HUES6 (cell line): ENCODE measurements at regions not wholly inside any gene's neighbourhood (a gene's known extent, or its start where the extent isn't known, plus 50 kb on each side); places are given as distances from the start of the nearest gene placed in this dataset.
"Not testable (repeated sequence)": the region's sequence is repeated elsewhere in the genome, so short reads cannot be mapped to it uniquely, and the experiment has no call there.

Experiments
- H3K27ac ChIP-seq: 2 replicates; pipeline ENCODE4 v1.7.0; 2013; ENCODE audit warnings: low read depth, mild to moderate bottlenecking, low read length, inconsistent platforms
- H3K27me3 ChIP-seq: 2 replicates; pipeline ENCODE4 v1.6.1; 2013; ENCODE audit warnings: low read length; ENCODE audit not compliant: control insufficient read depth, insufficient read depth
- H3K36me3 ChIP-seq: 2 replicates; pipeline ENCODE4 v1.6.1; 2013; ENCODE audit warnings: low read length; ENCODE audit not compliant: control insufficient read depth, insufficient read depth
- H3K4me1 ChIP-seq: 2 replicates; pipeline ENCODE4 v1.6.1; 2013; ENCODE audit warnings: low read length; ENCODE audit not compliant: control insufficient read depth, insufficient read depth
- H3K4me3 ChIP-seq: 2 replicates; pipeline ENCODE4 v1.5.1; 2013; ENCODE audit warnings: low read depth, low read length
- H3K9ac ChIP-seq: one replicate; pipeline ENCODE4 v1.6.1; 2013; ENCODE audit warnings: mild to moderate bottlenecking, low read length
- H3K9me3 ChIP-seq: 2 replicates; pipeline ENCODE4 v1.6.1; 2013; ENCODE audit warnings: low read depth, low read length; ENCODE audit not compliant: control insufficient read depth, insufficient read depth

DNA sequence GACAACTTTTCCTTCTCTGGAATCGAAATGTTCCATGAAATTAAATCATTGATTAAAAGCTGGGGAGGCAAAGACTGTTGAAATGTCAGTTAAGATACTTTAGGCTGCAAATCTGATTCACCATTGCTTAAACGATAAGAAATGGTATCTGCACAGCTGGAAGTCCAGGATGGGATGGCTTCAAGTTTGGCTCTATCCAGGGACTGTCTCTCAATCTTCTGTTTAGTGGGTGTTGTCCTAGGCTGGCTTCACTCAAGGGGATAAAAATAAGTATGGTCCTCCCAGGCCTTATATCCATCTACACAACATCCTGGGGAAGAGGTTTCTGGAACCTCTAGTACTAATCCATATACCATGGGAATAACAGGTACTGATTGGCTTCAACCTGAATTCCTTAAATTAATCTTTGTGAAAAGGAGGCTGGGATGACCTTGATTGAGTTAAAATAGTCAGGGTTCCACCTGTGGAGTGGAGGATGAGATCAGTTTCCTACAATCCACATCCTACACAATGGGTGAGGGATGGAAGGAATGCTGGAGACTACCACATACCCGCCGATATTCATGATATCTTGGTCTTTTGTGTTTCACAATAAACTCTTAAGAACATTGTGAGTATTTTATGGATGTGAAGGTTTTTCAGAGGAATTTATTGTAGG lies 156.0 kb upstream of the L3MBTL4 start:
- peaks cover 32% of the 10 kb centered on the region for H3K4me1 ChIP-seq
- H3K27me3 ChIP-seq: no peaks in the 10 kb centered on the region
- H3K27ac ChIP-seq: 0 out of 2 replicates have a peak overlapping the region, but pooled peaks have one; percentile 16
- no peaks in the 10 kb centered on the region for H3K9me3 ChIP-seq
- H3K36me3 ChIP-seq: no peaks in the 10 kb centered on the region
- no peak overlapping the region for H3K4me3 ChIP-seq
- H3K9ac ChIP-seq: no peak overlapping the region

DNA sequence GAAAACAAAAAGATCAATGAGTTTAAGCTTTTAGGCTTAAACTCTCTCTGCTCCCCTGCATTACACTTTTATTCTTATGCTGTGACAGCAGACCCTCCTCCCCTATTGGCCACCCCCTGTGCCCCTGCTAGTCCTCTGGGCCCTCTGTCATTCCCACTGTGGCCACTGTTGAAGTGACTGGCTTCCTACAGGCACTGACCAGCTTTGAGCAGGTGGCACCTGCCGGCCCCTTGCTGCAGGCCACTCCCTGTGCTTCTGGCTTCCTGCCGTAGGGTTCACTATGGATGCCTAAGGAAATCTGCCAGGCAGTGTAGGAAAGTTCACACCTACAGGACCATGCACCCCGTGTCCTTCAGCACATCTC lies 156.5 kb upstream of the L3MBTL4 start:
- Histone ChIP-seq H3K9me3 (no peaks in the 10 kb centered on the region), H3K4me1 (peaks cover 28% of the 10 kb centered on the region), H3K27me3 (no peaks in the 10 kb centered on the region), H3K27ac (no peak overlapping the region), H3K9ac (no peak overlapping the region), H3K4me3 (no peak overlapping the region), H3K36me3 (no peaks in the 10 kb centered on the region)

DNA sequence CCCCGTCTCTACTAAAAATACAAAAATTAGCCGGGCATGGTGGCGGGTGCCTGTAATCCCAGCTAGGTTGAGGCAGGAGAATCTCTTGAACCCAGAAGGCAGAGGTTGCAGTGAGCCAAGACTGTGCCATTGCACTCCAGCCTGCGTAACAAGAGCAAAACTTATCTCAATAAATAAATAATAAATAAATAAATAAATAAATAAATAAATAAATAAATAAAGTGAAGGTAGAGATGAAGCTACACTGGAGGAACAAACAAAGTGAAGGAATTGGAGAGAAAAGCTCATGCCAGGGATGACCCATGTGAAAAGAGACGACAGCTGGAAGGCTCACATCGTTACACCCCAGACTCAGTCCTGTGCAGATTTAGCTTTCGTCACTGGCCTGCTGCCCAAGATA lies 157.3 kb upstream of the ARHGAP28 start:
- H3K9ac ChIP-seq, H3K27me3 ChIP-seq, H3K4me3 ChIP-seq, H3K36me3 ChIP-seq, H3K27ac ChIP-seq, H3K9me3 ChIP-seq: not testable (repeated sequence)
- peaks cover 20% of the 10 kb centered on the region for H3K4me1 ChIP-seq

DNA sequence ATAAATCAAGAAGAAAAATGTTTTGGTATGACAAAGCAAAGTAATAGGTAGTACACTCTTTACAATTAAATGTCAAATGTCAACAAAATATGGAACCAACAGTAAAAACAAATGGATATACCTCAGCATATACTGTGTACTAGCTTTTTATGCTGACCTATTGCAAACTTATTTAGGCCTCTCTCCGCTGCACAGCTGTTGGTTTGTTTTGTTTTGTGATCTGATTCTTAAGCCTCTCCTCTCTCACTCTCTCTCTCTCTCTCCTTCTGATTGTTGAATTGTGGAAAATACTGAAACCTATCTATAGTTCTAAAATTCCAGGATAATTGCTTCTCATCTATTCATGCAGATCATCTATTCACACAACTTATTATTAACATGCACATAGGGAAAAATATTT lies 154.9 kb upstream of the ARHGAP28 start:
- Histone ChIP-seq H3K27ac (no peak overlapping the region), H3K27me3 (no peaks in the 10 kb centered on the region), H3K36me3 (no peaks in the 10 kb centered on the region), H3K9ac (no peak overlapping the region), H3K9me3 (no peaks in the 10 kb centered on the region), H3K4me3 (no peak overlapping the region), H3K4me1 (peaks cover 17% of the 10 kb centered on the region)

DNA sequence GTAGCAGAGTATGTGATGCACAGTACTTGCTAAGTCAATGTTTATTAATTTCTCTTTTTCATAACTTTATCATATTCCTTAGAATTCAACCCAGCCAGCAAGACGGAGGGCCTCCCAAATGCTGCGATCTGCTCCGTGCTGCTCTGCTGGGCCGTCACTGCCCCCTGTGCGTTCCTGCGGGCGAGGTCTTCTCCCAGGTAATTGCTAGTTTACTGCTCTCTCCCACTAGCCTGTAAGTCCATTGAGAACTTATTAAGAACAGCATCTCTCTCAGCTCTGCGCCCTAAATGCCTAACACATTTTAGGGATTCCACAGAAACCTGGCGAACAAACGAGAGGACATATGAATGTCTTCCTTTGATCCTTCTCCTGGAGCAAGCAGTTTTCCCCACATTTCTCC lies 153.6 kb upstream of the ARHGAP28 start:
- no peaks in the 10 kb centered on the region for H3K36me3 ChIP-seq
- no peaks in the 10 kb centered on the region for H3K9me3 ChIP-seq
- H3K27me3 ChIP-seq: no peaks in the 10 kb centered on the region
- no peak overlapping the region for H3K4me3 ChIP-seq
- H3K4me1 ChIP-seq: peaks cover 10% of the 10 kb centered on the region; the same call in 1 of the 2 replicates
- no peak overlapping the region for H3K9ac ChIP-seq
- no peak overlapping the region for H3K27ac ChIP-seq

DNA sequence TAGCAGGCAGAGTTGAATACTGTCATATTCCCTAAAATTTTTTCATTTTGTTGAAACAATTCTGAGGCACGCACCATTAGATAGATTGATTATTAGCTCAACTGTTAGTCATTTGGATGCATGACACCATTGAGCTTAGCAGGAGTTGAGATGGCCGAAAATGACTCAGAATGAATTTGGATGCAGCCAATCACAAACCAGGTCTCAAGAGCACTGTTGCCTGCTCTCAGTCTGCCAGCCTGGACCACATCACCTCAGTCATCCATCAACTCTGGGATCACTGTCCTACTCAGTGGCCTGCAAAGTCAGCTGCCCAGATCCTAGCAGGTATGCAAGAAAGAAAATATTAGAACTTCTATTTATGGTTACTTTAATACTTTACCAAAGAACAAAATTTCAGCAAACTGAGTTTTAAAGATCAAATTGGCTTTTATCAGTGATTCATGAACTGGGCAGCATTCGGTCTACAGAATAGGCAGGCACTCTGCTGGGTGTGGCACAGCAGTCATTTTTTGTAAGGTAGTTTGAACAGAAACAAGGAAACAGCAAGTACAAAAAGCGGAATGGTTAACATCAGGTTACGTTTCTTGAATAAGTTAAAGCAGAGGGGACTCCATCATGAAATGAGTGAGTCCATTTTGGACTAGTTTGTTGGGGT lies 152.7 kb upstream of the ARHGAP28 start:
- Histone ChIP-seq H3K36me3 (no peaks in the 10 kb centered on the region), H3K4me3 (no peak overlapping the region), H3K27ac (no peak overlapping the region), H3K9me3 (no peaks in the 10 kb centered on the region), H3K4me1 (peaks cover 2% of the 10 kb centered on the region; the same call in 1 of the 2 replicates), H3K9ac (no peak overlapping the region), H3K27me3 (no peaks in the 10 kb centered on the region)

DNA sequence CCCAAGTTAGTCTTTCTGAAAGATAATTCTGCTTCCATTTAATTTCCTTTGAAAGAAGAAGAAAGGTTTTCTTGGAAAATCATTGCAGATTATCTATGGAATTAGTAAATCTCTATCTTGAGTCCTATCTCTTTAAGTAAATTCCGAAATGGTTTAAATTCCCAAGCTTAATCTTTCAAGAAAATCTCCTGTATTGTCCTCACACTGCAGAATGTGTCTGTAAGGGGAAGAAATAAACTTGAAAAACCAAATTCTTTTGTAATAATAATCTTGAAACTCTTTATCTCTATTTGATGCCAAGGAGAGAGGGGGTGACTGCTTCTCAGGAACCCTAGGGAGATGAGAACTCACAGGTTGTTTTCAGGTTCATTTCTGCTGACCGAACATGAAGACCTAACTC lies 150.8 kb upstream of the ARHGAP28 start:
- peaks cover 2% of the 10 kb centered on the region; the same call in 1 of the 2 replicates for H3K4me1 ChIP-seq
- no peak overlapping the region for H3K4me3 ChIP-seq
- peaks cover 8% of the 10 kb centered on the region; the same call in 1 of the 2 replicates for H3K9me3 ChIP-seq
- H3K27ac ChIP-seq: no peak overlapping the region
- H3K36me3 ChIP-seq: no peaks in the 10 kb centered on the region
- no peaks in the 10 kb centered on the region for H3K27me3 ChIP-seq
- no peak overlapping the region for H3K9ac ChIP-seq

DNA sequence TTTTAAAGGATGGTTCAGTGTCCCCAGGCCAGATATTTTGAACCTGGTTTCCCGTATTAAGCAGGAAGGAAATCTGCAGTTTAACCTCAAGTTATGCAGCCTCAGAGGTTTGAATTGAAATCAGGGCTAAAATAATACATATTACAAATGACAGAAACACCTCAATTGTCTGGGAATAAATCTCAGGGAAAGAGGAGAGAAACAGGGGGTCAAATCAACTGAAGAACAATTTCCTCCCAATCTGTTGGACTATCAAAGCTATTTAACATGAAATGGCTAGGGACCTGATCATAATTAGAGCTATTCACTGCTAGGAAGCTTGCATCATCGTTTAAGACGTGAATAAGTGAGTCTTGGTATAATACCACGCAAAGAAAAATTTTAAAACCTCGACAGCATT lies 150.0 kb upstream of the ARHGAP28 start:
- no peaks in the 10 kb centered on the region for H3K36me3 ChIP-seq
- H3K27ac ChIP-seq: no peak overlapping the region
- H3K27me3 ChIP-seq: no peaks in the 10 kb centered on the region
- no peak overlapping the region for H3K4me3 ChIP-seq
- H3K9ac ChIP-seq: no peak overlapping the region
- no peaks in the 10 kb centered on the region for H3K4me1 ChIP-seq
- H3K9me3 ChIP-seq: peaks cover 11% of the 10 kb centered on the region

DNA sequence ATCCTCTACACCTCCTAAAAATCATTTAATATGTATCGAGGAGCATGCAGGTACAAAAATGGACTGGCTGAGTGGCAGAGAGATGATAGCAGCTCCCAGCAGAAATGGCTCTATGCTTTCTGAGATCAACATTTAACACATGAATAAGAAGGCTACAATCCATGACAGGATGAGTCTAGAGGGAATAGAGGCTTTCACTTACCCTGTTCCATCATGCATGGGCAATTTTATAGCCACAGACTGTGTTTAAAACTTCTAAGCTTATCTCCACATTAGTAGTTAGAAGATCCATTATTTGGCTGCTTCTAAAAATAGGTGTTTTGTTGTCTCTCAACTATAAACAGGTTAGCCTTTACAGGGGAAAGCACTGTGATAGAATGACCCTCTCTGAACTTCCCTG lies 149.1 kb upstream of the ARHGAP28 start:
- H3K4me1 ChIP-seq: no peaks in the 10 kb centered on the region
- H3K9ac ChIP-seq: no peak overlapping the region
- no peaks in the 10 kb centered on the region for H3K36me3 ChIP-seq
- H3K9me3 ChIP-seq: peaks cover 11% of the 10 kb centered on the region
- H3K4me3 ChIP-seq: no peak overlapping the region
- H3K27ac ChIP-seq: no peak overlapping the region
- H3K27me3 ChIP-seq: no peaks in the 10 kb centered on the region

DNA sequence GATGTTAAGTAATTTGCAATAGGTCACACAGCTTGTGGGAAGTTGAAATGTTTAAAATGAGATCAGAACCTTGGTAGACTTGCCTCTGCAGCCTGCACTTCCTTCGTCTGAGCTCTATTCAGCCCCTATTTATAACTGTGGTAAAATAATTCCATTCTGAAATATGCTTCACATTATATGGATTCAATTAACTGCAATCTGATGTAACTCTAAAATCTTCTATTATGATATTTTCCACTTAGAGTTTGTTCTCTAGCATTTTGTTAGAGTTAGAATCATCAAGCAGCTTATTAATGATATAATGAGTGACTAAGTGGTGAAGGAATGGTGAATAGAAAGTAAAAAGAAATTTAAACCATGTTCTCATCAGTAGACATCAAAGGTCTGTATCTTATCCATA lies 139.6 kb upstream of the ARHGAP28 start:
- Histone ChIP-seq H3K27me3 (no peaks in the 10 kb centered on the region), H3K27ac (no peak overlapping the region), H3K4me3 (no peak overlapping the region), H3K9ac (no peak overlapping the region), H3K4me1 (no peaks in the 10 kb centered on the region), H3K9me3 (no peaks in the 10 kb centered on the region), H3K36me3 (no peaks in the 10 kb centered on the region)

DNA sequence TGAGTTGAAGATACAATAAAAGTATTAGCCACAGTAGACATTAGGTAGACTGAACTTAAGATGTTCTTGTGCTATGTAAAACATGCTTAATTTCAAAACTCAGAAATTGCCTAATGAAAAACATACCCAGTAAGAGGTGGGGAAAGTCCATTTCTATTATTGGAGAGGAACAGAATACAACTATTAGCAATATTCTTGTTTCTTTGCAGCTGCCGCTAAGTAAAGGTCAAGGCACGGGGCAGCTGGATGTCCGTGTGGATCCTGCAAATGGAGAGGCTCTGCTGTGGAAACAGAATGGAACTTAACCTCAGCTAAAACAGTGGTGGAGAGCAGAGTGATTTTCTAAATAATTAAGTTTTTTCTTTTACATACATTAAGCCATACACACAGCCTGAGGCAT lies 139.2 kb upstream of the ARHGAP28 start:
- H3K4me1 ChIP-seq: no peaks in the 10 kb centered on the region
- H3K27me3 ChIP-seq: no peaks in the 10 kb centered on the region
- H3K27ac ChIP-seq: no peak overlapping the region
- H3K36me3 ChIP-seq: no peaks in the 10 kb centered on the region
- H3K4me3 ChIP-seq: no peak overlapping the region
- no peak overlapping the region for H3K9ac ChIP-seq
- H3K9me3 ChIP-seq: no peaks in the 10 kb centered on the region
